Activated CD8-positive, alpha-beta memory T cell treated with anti-CD3 and anti-CD28 coated beads, Interleukin-2, amount 50 U/mL, for 48 hours (primary cell): ENCODE measurements at regions not wholly inside any gene's neighbourhood (a gene's known extent, or its start where the extent isn't known, plus 50 kb on each side); places are given as distances from the start of the nearest gene placed in this dataset.

Experiments used
- DNase-seq: peaks from one replicate; pipeline ENCODE4 v3.0.0-alpha.2; 2020

GRCh38 chr5:175282611-175283225 is 161.3 kb downstream of the DRD1 start:
- DNase-seq = no peak

- no peak for DNase-seq
Measured at GRCh38 chr5:175281714-175282113, 162.3 kb downstream of the DRD1 start.

- DNase-seq = no peak
Measured at GRCh38 chr5:175281257-175281656, 162.7 kb downstream of the DRD1 start.

- no peak for DNase-seq
Measured at GRCh38 chr5:175279506-175279905, 164.5 kb downstream of the DRD1 start.

GRCh38 chr5:175275748-175276147 is 168.2 kb downstream of the DRD1 start:
- no peak for DNase-seq

- no peak for DNase-seq
Measured at GRCh38 chr5:175275097-175275496, 168.9 kb downstream of the DRD1 start.

- DNase-seq = no peak
Measured at GRCh38 chr5:175274171-175274570, 169.8 kb downstream of the DRD1 start.

- DNase-seq = no peak
Measured at GRCh38 chr5:175264406-175264805, 179.6 kb downstream of the DRD1 start.

- no peak for DNase-seq
Measured at GRCh38 chr5:175263776-175264175, 180.2 kb downstream of the DRD1 start.

- no peak for DNase-seq
Measured at GRCh38 chr5:175261526-175261925, 182.5 kb downstream of the DRD1 start.

- no peak for DNase-seq
Measured at GRCh38 chr5:175261037-175261436, 182.9 kb downstream of the DRD1 start.

- no peak for DNase-seq
Measured at GRCh38 chr5:175257847-175258194, 186.2 kb downstream of the DRD1 start.

- DNase-seq = no peak
Measured at GRCh38 chr5:175257128-175257846, 186.7 kb downstream of the DRD1 start.

- DNase-seq = no peak
Measured at GRCh38 chr5:175254155-175254554, 189.8 kb downstream of the DRD1 start.

GRCh38 chr5:175253597-175253996 is 190.4 kb downstream of the DRD1 start:
- DNase-seq = no peak

GRCh38 chr5:175252234-175252805 is 191.7 kb downstream of the DRD1 start:
- DNase-seq = no peak

GRCh38 chr5:175250426-175250825 is 193.6 kb downstream of the DRD1 start:
- DNase-seq = no peak

GRCh38 chr5:175248416-175248905 is 195.5 kb downstream of the DRD1 start:
- no peak for DNase-seq

- no peak for DNase-seq
Measured at GRCh38 chr5:175246889-175247520, 197.0 kb downstream of the DRD1 start.

GRCh38 chr5:175246242-175246888 is 197.6 kb downstream of the DRD1 start:
- peak; percentile 68 for DNase-seq

GRCh38 chr5:175243441-175243840 is 200.5 kb downstream of the DRD1 start:
- DNase-seq = no peak

GRCh38 chr5:175242207-175242606 is 201.8 kb downstream of the DRD1 start:
- no peak for DNase-seq

- no peak for DNase-seq
Measured at GRCh38 chr5:175238326-175238725, 205.7 kb downstream of the DRD1 start.
